HG02642 (cell line): ENCODE measurements at regions not wholly inside any gene's neighbourhood (a gene's known extent, or its start where the extent isn't known, plus 50 kb on each side); places are given as distances from the start of the nearest gene placed in this dataset.

Source experiments
- ATAC-seq: cut with Tn5 transposase; IDR thresholded peaks from one replicate; pipeline ENCODE4 v1.9.1; 2021; ENCODE audit warnings: mild to moderate bottlenecking; ENCODE audit not compliant: unreplicated experiment, poor library complexity

- ATAC-seq, result no peak
Measured at GRCh38 chr3:25235466-25235865, 192.6 kb upstream of the RARB start.

GRCh38 chr3:25237602-25238001 lies 190.5 kb upstream of the RARB start:
- ATAC-seq, result no peak

GRCh38 chr3:25239042-25239441 lies 189.0 kb upstream of the RARB start:
- no peak for ATAC-seq

GRCh38 chr3:25246913-25247312 lies 181.2 kb upstream of the RARB start:
- ATAC-seq, result no peak

- no peak for ATAC-seq
Measured at GRCh38 chr3:25252291-25252690, 175.8 kb upstream of the RARB start.

- ATAC-seq, result no peak
Measured at GRCh38 chr3:25257026-25257425, 171.0 kb upstream of the RARB start.

GRCh38 chr3:25259871-25260270 lies 168.2 kb upstream of the RARB start:
- no peak for ATAC-seq

GRCh38 chr3:25262322-25262721 lies 165.7 kb upstream of the RARB start:
- ATAC-seq, result no peak

GRCh38 chr3:25265284-25265683 lies 162.8 kb upstream of the RARB start:
- ATAC-seq, result no peak

- ATAC-seq, result no peak
Measured at GRCh38 chr3:25266677-25267076, 161.4 kb upstream of the RARB start.

GRCh38 chr3:25272090-25272489 lies 156.0 kb upstream of the RARB start:
- ATAC-seq, result no peak

GRCh38 chr3:25273582-25274171 lies 154.4 kb upstream of the RARB start:
- ATAC-seq, result no peak

- no peak for ATAC-seq
Measured at GRCh38 chr3:25277503-25277902, 150.6 kb upstream of the RARB start.

- no peak for ATAC-seq
Measured at GRCh38 chr3:25281041-25281731, 146.9 kb upstream of the RARB start.

- ATAC-seq, result no peak
Measured at GRCh38 chr3:25281732-25282126, 146.3 kb upstream of the RARB start.

- ATAC-seq, result no peak
Measured at GRCh38 chr3:25283613-25284012, 144.4 kb upstream of the RARB start.

- no peak for ATAC-seq
Measured at GRCh38 chr3:25284249-25284648, 143.8 kb upstream of the RARB start.

- no peak for ATAC-seq
Measured at GRCh38 chr3:25287291-25287884, 140.7 kb upstream of the RARB start.

- ATAC-seq, result no peak
Measured at GRCh38 chr3:25288413-25288812, 139.7 kb upstream of the RARB start.

GRCh38 chr3:25289156-25289555 lies 138.9 kb upstream of the RARB start:
- no peak for ATAC-seq

- no peak for ATAC-seq
Measured at GRCh38 chr3:25289663-25290062, 138.4 kb upstream of the RARB start.

GRCh38 chr3:25291481-25291905 lies 136.6 kb upstream of the RARB start:
- ATAC-seq, result no peak
